Astrocyte (in vitro differentiated cells and primary cell): ENCODE measurements at regions not wholly inside any gene's neighbourhood (a gene's known extent, or its start where the extent isn't known, plus 50 kb on each side); places are given as distances from the start of the nearest gene placed in this dataset.
A peak's percentile ranks its signal among the peaks of the same experiment; 100 is the strongest.

ENCODE experiments used
- DNase-seq: peaks from one replicate; pipeline ENCODE4 v3.0.0-alpha.2; 2010; ENCODE audit warnings: low read depth
- FAIRE-seq: peaks from 2 replicates; lab custom pipeline; 2011; peaks lifted over from hg19 to GRCh38; lab: Jason Lieb, UNC
- H2AFZ ChIP-seq: 2 replicates; pipeline ENCODE4 v1.6.0; 2012; ENCODE audit warnings: low read depth, low read length, inconsistent platforms
- H3K27ac ChIP-seq: 2 replicates; pipeline ENCODE4 v1.5.1; 2011; ENCODE audit warnings: low read depth, low read length, inconsistent platforms
- H3K27me3 ChIP-seq: 2 replicates; pipeline ENCODE4 v1.6.0; 2011; ENCODE audit warnings: low read length, inconsistent platforms; ENCODE audit not compliant: insufficient read depth
- H3K36me3 ChIP-seq: 2 replicates; pipeline ENCODE4 v1.5.1; 2011; ENCODE audit warnings: low read length, inconsistent platforms; ENCODE audit not compliant: insufficient read depth
- H3K4me1 ChIP-seq: 2 replicates; pipeline ENCODE4 v1.5.1; 2011; ENCODE audit warnings: low read length, inconsistent platforms; ENCODE audit not compliant: insufficient read depth
- H3K4me2 ChIP-seq: 2 replicates; pipeline ENCODE4 v1.6.0; 2012; ENCODE audit warnings: low read length, inconsistent platforms
- H3K4me3 ChIP-seq: 2 replicates; pipeline ENCODE4 v1.5.1; 2011; ENCODE audit warnings: low read depth, mild to moderate bottlenecking, low read length, inconsistent platforms; ENCODE audit not compliant: insufficient read depth
- H3K79me2 ChIP-seq: 2 replicates; pipeline ENCODE4 v1.6.0; 2012; ENCODE audit warnings: mild to moderate bottlenecking, low read length, inconsistent platforms; ENCODE audit not compliant: insufficient read depth
- H3K9ac ChIP-seq: 2 replicates; pipeline ENCODE4 v1.6.0; 2012; ENCODE audit warnings: mild to moderate bottlenecking, low read length, inconsistent platforms
- H3K9me3 ChIP-seq: 2 replicates; pipeline ENCODE4 v1.5.1; 2012; ENCODE audit warnings: low read depth, mild to moderate bottlenecking, low read length, inconsistent platforms; ENCODE audit not compliant: insufficient read depth
- H4K20me1 ChIP-seq: 2 replicates; pipeline ENCODE4 v1.6.0; 2012; ENCODE audit warnings: low read length, inconsistent platforms; ENCODE audit not compliant: insufficient read depth
- H3K27ac Mint-ChIP-seq: one replicate; pipeline ENCODE4 v1.8.0; 2021; ENCODE audit warnings: mild to moderate bottlenecking, mixed read lengths; ENCODE audit not compliant: unreplicated experiment
- H3K27me3 Mint-ChIP-seq: one replicate; pipeline ENCODE4 v1.8.0; 2021; ENCODE audit warnings: low read depth, mixed read lengths; ENCODE audit not compliant: unreplicated experiment
- H3K36me3 Mint-ChIP-seq: one replicate; pipeline ENCODE4 v1.8.0; 2021; ENCODE audit warnings: low read depth, mixed read lengths; ENCODE audit not compliant: unreplicated experiment
- H3K4me1 Mint-ChIP-seq: one replicate; pipeline ENCODE4 v1.8.0; 2021; ENCODE audit warnings: low read depth, mixed read lengths; ENCODE audit not compliant: unreplicated experiment
- H3K4me3 Mint-ChIP-seq: one replicate; pipeline ENCODE4 v1.8.0; 2021; ENCODE audit warnings: mild to moderate bottlenecking, moderate library complexity, mixed read lengths; ENCODE audit not compliant: unreplicated experiment
- H3K9me3 Mint-ChIP-seq: one replicate; pipeline ENCODE4 v1.8.0; 2021; ENCODE audit warnings: mild to moderate bottlenecking, mixed read lengths; ENCODE audit not compliant: unreplicated experiment
- EZH2 ChIP-seq: IDR thresholded peaks from 2 replicates; pipeline ENCODE4 v1.6.1; 2012; ENCODE audit warnings: mild to moderate bottlenecking, low read length, inconsistent platforms; ENCODE audit not compliant: insufficient read depth
- TF ChIP-seq, protein P1 (sequence below): IDR thresholded peaks from 2 replicates; pipeline ENCODE4 v1.5.1; 2011; ENCODE audit warnings: low read depth, mild to moderate bottlenecking, inconsistent platforms, low read length, moderate library complexity; ENCODE audit not compliant: insufficient read depth

DNA sequence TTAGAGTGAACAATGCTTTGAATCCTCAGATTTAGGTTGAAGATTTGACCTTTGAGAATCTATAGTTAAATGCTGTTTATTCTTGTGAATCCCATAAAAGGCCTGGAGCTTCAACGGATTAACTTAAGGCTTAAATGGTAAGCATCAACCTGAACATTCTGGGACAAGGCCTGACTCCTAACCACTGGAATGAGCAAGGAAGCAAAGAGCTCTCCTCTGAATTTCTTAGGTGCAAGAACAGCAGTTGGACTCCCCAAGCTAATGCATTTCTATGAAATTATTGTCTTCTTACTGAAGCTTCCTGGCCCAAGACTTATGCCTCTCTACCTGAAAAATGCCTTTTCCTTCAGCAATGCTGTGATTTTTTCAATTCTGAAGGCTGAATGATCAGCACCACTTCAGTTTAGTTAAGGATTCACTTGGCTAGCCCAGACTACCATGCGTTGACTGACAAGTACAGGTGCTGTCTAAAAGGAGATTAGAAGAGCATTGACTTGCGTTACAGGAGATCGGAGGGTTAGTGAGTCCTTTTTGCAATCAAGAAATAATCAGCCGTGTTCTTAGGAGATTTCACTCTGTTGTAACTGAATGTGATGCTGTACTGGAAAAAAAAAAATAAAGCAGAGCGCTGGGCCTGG, 178.5 kb downstream of the ZC3H11B start:
- H3K4me2 ChIP-seq: no peak overlapping the region

DNA sequence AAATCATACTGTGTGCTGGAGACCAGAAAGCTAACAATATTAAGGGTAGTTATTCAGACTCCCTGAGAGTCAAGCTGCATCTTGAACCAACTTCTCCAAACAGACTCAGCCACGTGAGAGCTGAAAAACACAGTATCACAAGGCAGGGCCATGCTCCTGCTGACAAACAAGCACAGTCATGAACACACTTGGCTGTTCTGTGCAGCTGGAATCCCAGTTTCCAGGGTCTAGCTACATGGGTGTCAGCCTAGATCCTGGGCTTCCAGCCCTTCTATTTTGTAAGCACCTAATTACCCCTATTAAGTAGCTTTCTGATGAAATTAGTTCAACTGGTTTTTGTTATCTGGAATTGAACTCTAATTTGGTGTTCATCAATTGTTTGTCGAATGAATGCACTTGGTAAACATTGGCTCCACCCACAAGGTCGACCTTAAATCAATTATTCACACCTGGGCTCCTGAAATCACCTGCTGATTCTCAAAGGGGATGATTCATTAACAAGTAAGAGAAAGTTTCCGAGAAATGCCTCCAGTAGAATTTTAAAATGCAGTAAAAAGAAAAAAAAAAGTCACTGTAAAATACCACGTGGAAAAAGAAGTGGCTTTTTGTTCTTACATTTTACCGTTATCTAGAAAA, 179.3 kb downstream of the ZC3H11B start:
- no peak overlapping the region for H3K4me3 Mint-ChIP-seq
- no peaks in the 10 kb centered on the region for H3K9me3 ChIP-seq
- H3K4me1 ChIP-seq: no peaks in the 10 kb centered on the region
- H3K27me3 ChIP-seq: no peaks in the 10 kb centered on the region
- no peaks in the 10 kb centered on the region for H3K36me3 ChIP-seq
- H3K4me2 ChIP-seq: no peak overlapping the region
- no peak overlapping the region for H3K27ac ChIP-seq
- no peak overlapping the region for H3K4me3 ChIP-seq
- H4K20me1 ChIP-seq: no peaks in the 10 kb centered on the region
- no peaks in the 10 kb centered on the region for H3K27me3 Mint-ChIP-seq
- H2AFZ ChIP-seq: no peak overlapping the region
- TF ChIP-seq, protein P1, sequence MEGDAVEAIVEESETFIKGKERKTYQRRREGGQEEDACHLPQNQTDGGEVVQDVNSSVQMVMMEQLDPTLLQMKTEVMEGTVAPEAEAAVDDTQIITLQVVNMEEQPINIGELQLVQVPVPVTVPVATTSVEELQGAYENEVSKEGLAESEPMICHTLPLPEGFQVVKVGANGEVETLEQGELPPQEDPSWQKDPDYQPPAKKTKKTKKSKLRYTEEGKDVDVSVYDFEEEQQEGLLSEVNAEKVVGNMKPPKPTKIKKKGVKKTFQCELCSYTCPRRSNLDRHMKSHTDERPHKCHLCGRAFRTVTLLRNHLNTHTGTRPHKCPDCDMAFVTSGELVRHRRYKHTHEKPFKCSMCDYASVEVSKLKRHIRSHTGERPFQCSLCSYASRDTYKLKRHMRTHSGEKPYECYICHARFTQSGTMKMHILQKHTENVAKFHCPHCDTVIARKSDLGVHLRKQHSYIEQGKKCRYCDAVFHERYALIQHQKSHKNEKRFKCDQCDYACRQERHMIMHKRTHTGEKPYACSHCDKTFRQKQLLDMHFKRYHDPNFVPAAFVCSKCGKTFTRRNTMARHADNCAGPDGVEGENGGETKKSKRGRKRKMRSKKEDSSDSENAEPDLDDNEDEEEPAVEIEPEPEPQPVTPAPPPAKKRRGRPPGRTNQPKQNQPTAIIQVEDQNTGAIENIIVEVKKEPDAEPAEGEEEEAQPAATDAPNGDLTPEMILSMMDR: no peak
- TF ChIP-seq EZH2: no peak
- no peaks in the 10 kb centered on the region for H3K36me3 Mint-ChIP-seq
- no peak overlapping the region for H3K27ac Mint-ChIP-seq
- peaks cover 3% of the 10 kb centered on the region for H3K4me1 Mint-ChIP-seq
- FAIRE-seq (no peak), DNase-seq (no peak)
- H3K79me2 ChIP-seq: no peaks in the 10 kb centered on the region
- no peaks in the 10 kb centered on the region for H3K9me3 Mint-ChIP-seq
- H3K9ac ChIP-seq: no peak overlapping the region

More for the DNA sequence above, 178.5 kb downstream of the ZC3H11B start:
- H3K4me1 Mint-ChIP-seq: peaks cover 3% of the 10 kb centered on the region
- no peaks in the 10 kb centered on the region for H3K9me3 Mint-ChIP-seq
- Histone ChIP-seq H3K9me3 (no peaks in the 10 kb centered on the region), H3K4me1 (no peaks in the 10 kb centered on the region), H3K36me3 (no peaks in the 10 kb centered on the region), H3K27me3 (no peaks in the 10 kb centered on the region), H3K4me3 (no peak overlapping the region), H4K20me1 (no peaks in the 10 kb centered on the region), H3K9ac (no peak overlapping the region), H3K27ac (no peak overlapping the region), H3K79me2 (no peaks in the 10 kb centered on the region), H2AFZ (no peak overlapping the region)
- no peak overlapping the region for H3K27ac Mint-ChIP-seq
- FAIRE-seq (no peak), DNase-seq (no peak)
- TF ChIP-seq, protein P1: no peak
- TF ChIP-seq EZH2: no peak
- H3K4me3 Mint-ChIP-seq: no peak overlapping the region
- no peaks in the 10 kb centered on the region for H3K36me3 Mint-ChIP-seq
- H3K27me3 Mint-ChIP-seq: no peaks in the 10 kb centered on the region

DNA sequence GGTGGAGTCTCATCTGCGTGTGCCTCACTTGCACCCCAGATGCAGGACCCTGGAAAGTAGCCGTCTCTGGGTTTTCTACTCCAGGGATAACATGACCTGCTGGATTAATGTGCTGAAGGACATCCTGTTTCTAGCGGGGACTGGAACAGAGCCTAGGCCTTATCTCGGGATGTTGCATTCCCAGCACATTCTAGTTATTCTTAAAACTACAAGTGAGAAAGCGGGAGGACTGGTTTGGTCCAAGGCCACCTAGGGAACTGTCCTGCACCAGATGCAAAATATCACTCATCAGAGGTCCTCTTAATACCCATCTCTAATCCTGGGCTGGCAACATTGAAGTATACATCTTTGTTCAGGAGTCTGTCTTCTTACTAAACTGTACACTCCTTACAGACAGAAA, 179.9 kb downstream of the ZC3H11B start:
- H3K9me3 Mint-ChIP-seq: no peaks in the 10 kb centered on the region

More for the DNA sequence above, 179.9 kb downstream of the ZC3H11B start:
- Histone ChIP-seq H3K4me2 (no peak overlapping the region), H3K4me1 (no peaks in the 10 kb centered on the region), H3K79me2 (no peaks in the 10 kb centered on the region), H3K9ac (no peak overlapping the region), H3K9me3 (no peaks in the 10 kb centered on the region), H3K27ac (no peak overlapping the region), H3K36me3 (no peaks in the 10 kb centered on the region), H4K20me1 (no peaks in the 10 kb centered on the region), H3K27me3 (no peaks in the 10 kb centered on the region), H3K4me3 (no peak overlapping the region), H2AFZ (no peak overlapping the region)
- no peak for TF ChIP-seq EZH2
- TF ChIP-seq, protein P1: no peak
- Mint-ChIP-seq H3K4me1 (peaks cover 3% of the 10 kb centered on the region), H3K4me3 (no peak overlapping the region), H3K27ac (no peak overlapping the region), H3K36me3 (no peaks in the 10 kb centered on the region), H3K27me3 (no peaks in the 10 kb centered on the region)
- FAIRE-seq (no peak), DNase-seq (peak; percentile 58)
